OCI-LY3 (cell line): ENCODE measurements at regions not wholly inside any gene's neighbourhood (a gene's known extent, or its start where the extent isn't known, plus 50 kb on each side); places are given as distances from the start of the nearest gene placed in this dataset.
"Not testable (repeated sequence)": the region's sequence is repeated elsewhere in the genome, so short reads cannot be mapped to it uniquely, and the experiment has no call there.

Experiments
- CTCF ChIP-seq: fragments of 200-600, 300-600 bp; sonication (generic); IDR thresholded peaks from 2 replicates; pipeline ENCODE4 v1.5.1; 2014; ENCODE audit warnings: antibody characterized with exemption, low read length, low read depth
- EZH2phosphoT487 ChIP-seq: fragments of 200-600 bp; shearing (Covaris generic); IDR thresholded peaks from 2 replicates; pipeline ENCODE4 v1.6.1; 2018; ENCODE audit warnings: antibody characterized with exemption, mixed run types, low read depth

- not testable (repeated sequence) for TF ChIP-seq CTCF, EZH2phosphoT487
Observed at GRCh38 chr9:11704198-11704597, 989.0 kb upstream of the TYRP1 start.
